ENCODE measurements at regions not wholly inside any gene's neighbourhood (a gene's known extent, or its start where the extent isn't known, plus 50 kb on each side); places are given as distances from the start of the nearest gene placed in this dataset.

DNA sequence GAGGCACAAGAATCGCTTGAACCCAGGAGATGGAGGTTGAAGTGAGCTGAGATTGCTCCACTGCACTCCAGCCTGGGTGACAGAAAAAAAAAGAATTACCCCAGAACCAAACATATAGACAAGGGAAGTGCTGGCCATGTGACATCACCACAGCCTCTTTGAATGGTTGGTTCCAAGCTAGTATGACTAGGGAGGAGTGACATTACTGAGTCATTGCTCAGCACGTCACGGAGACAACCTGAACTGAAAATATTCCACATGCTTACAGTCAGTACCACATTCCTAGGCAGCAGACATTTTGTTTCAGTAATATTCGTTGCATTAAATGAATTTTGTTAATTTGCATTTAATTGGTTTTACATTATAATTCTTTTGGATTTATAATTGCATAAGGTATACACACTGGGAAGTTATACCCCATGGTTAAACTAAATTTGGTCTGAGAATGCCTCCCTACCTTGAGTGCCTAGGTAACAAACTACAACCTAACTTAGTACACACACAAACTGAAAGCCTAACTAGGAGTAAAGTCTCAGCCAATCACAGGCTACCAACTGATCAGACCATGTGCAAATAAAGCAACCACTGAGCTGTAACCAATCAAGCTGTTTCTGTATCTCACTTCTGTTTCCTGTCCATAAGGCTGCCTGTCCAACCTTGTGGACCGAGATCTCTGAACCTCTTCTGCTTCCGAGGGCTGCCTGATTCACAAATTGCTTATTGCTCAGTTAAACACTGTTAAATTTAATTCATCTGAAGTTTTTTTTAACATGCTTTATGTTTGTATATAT lies 164.4 kb downstream of the CAND1 start:
- no peak overlapping the region for H3K4me3 ChIP-seq (ENCODE audit: low read depth, low read length)
- TF ChIP-seq, protein P1, sequence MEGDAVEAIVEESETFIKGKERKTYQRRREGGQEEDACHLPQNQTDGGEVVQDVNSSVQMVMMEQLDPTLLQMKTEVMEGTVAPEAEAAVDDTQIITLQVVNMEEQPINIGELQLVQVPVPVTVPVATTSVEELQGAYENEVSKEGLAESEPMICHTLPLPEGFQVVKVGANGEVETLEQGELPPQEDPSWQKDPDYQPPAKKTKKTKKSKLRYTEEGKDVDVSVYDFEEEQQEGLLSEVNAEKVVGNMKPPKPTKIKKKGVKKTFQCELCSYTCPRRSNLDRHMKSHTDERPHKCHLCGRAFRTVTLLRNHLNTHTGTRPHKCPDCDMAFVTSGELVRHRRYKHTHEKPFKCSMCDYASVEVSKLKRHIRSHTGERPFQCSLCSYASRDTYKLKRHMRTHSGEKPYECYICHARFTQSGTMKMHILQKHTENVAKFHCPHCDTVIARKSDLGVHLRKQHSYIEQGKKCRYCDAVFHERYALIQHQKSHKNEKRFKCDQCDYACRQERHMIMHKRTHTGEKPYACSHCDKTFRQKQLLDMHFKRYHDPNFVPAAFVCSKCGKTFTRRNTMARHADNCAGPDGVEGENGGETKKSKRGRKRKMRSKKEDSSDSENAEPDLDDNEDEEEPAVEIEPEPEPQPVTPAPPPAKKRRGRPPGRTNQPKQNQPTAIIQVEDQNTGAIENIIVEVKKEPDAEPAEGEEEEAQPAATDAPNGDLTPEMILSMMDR (IDR thresholded peaks at IDR 0.05; ENCODE audit: control insufficient read depth, extremely low read depth, insufficient read depth), result no peak
- no peak for DNase-seq (ENCODE audit: low read depth)

DNA sequence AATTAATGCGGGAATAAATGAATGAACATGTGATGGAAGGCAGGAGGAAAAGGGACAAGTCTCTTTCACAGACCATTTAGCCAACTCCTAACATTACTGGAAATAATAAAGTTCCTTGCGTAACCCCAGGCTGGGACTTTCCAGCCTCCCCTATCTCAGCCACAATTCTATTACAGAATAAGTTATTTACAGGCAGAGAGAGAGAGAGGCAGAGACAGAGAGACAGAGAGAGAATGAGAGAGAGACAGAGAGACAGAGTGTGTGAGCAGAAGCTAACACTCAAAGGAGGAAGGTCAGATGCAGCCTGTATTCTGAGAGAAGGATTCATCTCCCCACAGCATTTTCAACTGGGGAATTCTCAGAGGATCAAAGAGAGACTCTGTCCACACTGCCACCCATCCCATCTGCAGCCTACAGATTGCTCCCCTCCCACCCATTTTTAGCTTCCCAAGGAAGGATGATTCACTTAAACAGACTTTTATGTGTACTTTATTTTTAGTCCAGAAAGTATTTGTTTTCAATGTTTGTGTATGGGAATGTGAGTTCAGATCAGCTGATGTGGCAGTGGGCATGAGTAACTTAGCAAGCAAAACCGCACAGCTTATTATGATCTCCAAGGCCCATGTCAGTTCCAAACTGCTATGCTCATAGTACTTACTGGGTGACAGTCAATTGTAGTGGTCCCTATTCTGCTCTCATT lies 165.7 kb downstream of the CAND1 start:
- no peak for DNase-seq (ENCODE audit: low read depth)
- H3K4me3 ChIP-seq (ENCODE audit: low read depth, low read length), result no peak overlapping the region
- TF ChIP-seq, protein P1 (IDR thresholded peaks at IDR 0.05; ENCODE audit: control insufficient read depth, extremely low read depth, insufficient read depth), result no peak

DNA sequence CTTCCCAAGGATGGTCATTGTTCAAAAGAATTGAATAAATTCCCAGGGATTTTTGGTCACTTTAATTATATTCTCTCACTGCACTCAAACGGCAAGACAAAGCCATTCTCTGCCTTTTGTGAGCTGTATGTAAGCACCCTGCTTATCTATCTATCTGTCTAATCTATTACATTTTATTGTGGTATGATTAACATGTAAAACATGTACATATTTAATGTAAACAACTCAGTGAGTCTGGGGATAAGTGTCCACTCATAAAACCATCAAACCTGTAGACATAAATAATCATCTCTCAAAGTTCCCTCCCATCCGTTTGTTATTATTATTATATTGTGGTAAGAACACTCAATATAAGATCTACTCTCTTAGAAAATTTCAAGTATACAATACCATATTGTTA lies 167.1 kb downstream of the CAND1 start:
- no peak overlapping the region for H3K4me3 ChIP-seq (ENCODE audit: low read depth, low read length)
- TF ChIP-seq, protein P1 (IDR thresholded peaks at IDR 0.05; ENCODE audit: control insufficient read depth, extremely low read depth, insufficient read depth), result no peak
- DNase-seq (ENCODE audit: low read depth), result no peak

DNA sequence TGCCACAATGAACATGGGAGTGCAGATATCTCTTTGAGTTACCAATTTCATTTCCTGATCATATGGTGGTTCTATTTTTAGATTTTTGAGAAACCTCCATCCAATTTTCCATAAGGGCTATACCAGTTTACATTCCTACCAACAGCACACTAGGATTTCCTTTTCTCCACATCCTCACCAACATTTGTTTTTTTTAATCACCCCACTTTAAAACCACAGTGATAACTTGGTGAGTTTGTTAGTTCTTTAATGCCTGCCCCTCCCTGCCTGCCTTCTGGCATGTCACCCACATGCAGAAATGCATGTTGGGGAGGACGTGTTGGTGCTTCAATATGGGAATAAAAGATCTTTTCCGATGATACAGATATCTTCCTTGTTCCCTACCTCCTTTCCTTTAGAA lies 167.9 kb downstream of the CAND1 start:
- no peak for DNase-seq (ENCODE audit: low read depth)

DNA sequence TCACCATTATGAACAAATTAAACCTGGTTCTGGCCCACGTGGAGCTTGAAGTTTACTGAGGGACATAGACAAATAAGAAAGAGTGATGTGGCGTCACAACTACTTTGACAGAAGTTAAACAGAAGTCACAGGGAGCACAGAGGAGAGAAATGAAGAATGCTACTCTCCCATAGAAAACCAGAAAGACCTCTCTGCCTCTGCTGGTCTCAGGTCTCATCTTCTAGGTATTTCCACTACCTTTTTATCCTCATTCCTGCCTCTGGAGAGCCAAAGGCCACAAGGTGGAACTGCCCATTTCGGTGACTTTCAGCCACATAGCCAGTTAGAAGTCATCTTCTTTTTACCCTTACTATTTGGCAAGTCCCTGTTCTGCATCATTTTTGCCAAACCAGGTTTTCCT lies 170.5 kb downstream of the CAND1 start:
- DNase-seq (ENCODE audit: low read depth), result no peak
- TF ChIP-seq, protein P1 (IDR thresholded peaks at IDR 0.05; ENCODE audit: control insufficient read depth, extremely low read depth, insufficient read depth), result no peak
- no peak overlapping the region for H3K4me3 ChIP-seq (ENCODE audit: low read depth, low read length)

More for the DNA sequence above, 167.9 kb downstream of the CAND1 start:
- H3K4me3 ChIP-seq (ENCODE audit: low read depth, low read length), result no peak overlapping the region
- TF ChIP-seq, protein P1 (IDR thresholded peaks at IDR 0.05; ENCODE audit: control insufficient read depth, extremely low read depth, insufficient read depth), result no peak

DNA sequence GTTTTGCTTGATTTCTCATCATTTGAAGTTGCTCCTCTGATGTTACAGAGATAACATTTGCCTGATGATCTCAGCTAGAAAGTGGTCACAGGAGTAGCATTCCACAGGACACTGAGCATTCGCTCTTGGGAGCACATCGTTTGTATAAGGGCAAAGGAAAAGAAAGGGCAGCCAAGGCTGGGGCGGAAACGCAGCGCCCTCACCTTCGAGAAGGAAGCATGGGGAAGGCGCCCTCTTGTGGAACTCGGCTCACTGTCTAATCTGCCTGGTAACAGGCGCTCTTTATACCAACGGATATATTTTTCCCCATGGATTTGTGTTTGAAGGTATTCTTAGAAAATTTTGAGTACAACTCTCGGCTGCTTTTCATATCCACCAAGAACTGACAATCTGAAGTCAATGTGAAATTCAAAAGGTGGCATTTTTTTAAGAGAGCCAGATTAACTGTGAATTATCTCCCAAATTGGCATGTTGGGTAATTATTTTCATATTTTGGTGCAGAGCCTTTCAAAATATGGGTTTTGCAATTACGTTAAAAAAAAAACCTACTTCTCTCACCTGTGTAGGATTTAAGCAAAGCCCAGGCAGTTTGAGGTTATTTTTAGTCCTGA lies 172.7 kb downstream of the CAND1 start:
- peak; percentile 23 for DNase-seq (ENCODE audit: low read depth)
- H3K4me3 ChIP-seq (ENCODE audit: low read depth, low read length), result no peak overlapping the region
- TF ChIP-seq, protein P1 (IDR thresholded peaks at IDR 0.05; ENCODE audit: control insufficient read depth, extremely low read depth, insufficient read depth), result peak; percentile 83
